GM18909 (cell line): ENCODE measurements at regions not wholly inside any gene's neighbourhood (a gene's known extent, or its start where the extent isn't known, plus 50 kb on each side); places are given as distances from the start of the nearest gene placed in this dataset.

Source experiments
- ATAC-seq: cut with Tn5 transposase; IDR thresholded peaks from one replicate; pipeline ENCODE4 v1.9.1; 2021; ENCODE audit warnings: mild to moderate bottlenecking; ENCODE audit not compliant: unreplicated experiment, poor library complexity

DNA sequence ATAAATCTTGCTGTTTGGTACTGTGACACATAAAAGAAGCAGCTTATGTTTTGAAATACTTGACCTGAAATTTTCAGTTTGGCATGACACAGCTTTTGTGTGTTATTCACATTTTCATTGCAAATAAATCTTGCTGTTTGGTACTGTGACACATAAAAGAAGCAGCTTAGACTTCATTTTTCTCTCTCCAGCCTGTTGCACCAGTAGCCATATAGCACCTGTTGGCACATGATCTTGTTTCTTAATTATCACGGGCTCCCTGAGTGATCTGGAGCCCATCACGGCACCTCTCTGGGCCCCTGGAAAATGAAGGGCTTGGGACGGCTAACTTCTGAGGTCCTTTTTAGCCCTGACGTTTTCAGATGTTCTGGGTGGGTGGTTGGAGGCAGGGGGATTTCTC lies 77.4 kb upstream of the SLCO3A1 start:
- ATAC-seq: no peak

DNA sequence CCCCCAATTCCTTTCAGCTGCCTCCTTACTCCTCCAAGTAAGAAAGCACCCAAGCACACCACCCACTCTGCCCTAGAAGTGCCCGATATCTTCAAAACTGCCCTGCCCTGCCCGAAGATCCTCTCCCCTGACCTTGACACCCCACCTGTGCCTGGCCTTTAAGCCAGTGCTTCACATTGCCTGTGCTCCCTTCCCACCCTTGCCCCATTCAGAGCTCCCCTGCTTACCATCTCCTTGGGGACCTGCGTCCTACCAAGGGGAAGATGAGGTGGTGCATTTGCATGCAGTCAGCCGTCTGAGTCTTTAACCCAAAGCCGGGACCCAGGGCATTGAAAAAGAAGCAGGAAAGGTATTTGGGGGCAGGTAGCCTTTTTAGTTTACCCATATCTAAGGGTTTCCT lies 73.5 kb upstream of the SLCO3A1 start:
- ATAC-seq: no peak

DNA sequence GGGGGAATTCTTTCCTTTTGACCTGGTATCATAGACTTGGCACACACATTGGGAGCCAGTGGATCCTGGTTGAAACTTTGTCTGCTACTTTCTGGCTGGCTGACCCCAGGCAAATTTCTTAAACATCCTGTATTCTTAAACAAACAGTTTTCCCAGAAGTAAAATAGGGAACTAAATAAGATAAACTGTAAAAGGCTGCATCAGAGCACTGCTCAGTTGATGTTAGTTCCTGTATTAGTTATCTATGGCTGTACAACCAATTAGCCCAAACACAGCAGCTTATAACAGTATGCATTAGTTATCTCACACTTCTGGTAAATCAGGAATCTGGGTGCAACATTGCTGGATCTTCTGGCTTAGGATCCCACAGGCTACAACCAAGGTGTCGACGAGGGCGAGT lies 73.1 kb upstream of the SLCO3A1 start:
- ATAC-seq: no peak

DNA sequence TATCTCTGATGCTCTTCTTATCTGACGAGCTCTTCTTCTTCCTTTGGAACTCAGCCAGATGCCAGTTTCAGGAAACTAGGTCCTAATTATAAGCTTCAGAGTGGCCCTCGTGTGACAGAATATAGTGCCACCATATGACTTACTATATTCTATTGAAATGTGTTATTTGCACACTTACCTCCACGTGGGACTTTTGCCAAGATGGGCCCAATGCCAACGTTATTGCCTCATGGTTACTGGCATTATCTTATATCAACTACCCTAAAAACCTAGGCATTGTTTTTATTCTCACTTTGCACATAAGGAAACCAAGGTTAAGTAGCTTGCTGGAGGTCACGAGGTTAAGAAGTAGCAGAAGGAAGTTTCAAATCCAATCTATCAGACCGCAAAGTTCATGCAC lies 71.3 kb upstream of the SLCO3A1 start:
- ATAC-seq: no peak

DNA sequence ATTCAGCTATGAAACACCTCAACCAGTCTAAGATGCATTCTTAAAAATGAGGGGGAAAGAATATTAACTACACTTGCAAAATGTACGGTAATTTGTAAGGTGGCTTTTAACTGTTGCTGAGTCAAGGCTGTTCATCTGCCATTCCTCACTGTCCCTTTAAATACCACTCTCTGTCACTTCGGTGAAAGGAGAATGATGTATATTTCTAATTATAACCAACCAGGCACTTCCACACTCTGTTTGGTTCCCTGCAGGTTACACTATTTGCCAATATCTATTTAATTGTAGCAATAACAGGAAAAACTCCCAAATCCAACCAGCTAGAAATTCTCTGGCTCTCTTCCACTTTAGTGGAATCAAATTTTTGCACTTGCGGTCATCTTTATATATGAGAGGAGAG lies 70.5 kb upstream of the SLCO3A1 start:
- no peak for ATAC-seq

DNA sequence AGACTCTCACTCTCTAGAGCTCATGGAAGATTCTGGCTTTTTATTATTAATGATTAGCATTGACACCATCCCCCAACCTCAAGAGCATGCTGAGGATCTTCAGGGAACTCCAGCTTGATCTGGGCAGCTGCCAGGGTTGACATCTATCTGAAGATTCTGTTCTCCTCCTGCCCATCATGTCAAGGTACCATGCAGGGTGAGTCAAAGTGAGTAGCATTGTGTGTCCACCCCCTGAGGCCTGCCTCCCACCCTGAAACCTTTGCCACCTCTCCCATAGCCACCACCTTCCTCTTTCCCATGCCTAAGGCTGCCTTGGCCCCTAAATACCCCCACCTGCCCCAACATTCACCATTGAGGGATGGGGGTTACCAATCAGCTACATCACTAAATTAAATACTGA lies 70.1 kb upstream of the SLCO3A1 start:
- ATAC-seq: no peak

DNA sequence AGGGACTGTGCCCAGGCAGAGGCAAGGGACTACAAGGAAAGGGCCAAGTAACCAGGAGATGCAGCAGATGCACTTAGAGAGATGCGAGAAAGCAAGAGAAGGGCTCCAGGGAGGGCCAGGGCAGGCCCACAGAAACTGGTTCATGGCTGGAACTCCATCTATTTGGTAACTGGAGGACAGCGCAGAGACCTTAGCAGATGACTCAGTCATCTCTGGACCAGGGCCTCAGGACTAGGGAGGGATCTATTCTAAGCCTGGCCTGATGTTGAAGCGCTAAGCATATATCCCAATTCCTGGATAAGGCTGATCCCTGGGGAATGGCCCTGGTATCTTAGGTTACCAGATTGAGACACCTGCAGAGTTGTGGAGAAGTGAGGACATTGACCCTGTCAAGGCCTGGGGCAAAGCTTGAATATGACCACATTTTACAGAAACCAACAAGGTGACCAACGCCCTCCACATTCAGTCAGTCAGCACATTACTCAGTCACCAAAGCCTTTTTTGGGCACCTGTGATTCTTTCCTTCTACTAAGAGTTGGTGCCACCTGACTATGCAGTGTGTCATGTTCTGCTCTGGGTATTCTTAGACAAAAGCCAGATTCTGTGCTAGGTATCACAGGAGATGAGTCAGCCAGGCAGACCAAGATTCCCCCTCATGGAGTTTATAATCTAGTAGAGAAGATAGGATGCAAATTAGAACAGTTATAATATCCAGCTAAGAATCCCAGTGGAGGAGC lies 68.4 kb upstream of the SLCO3A1 start:
- ATAC-seq: no peak

DNA sequence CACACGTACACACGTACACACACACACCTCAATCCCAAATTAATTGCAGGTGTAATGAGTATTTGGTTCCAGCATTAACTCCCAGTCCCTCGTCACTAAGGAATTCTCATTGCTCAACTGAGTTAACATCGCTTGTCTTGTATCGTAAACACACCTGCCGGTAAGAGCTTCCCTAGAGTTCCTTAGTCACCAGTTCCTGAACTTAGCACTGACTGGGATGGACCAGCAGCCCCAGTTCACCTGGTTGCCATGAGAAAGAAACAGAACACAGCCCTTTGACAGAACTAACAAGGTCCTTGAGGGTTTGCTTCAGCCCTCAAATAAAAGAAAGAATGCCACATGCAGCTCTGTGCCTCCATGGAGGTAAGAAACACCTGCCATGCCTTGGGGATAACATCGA lies 66.3 kb upstream of the SLCO3A1 start:
- no peak for ATAC-seq

DNA sequence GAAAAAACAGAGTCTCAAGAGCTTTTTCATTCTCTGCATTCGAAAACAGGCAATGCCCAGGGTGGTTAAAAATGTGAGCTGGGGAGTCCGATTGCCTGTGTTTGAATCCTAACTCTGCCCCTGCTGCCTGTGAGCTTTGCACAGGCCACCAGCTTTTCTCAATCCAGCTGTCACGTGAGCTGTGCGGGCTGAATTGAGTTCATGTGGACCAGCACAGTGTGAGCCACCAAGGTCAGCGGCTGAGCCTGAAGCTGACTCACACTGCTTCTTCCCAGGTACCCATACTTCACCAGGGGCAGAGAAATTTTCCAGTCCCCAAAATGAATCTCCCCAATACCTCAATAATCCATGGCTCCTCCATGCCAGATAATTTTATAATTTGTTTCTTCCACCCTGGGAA lies 64.4 kb upstream of the SLCO3A1 start:
- no peak for ATAC-seq

DNA sequence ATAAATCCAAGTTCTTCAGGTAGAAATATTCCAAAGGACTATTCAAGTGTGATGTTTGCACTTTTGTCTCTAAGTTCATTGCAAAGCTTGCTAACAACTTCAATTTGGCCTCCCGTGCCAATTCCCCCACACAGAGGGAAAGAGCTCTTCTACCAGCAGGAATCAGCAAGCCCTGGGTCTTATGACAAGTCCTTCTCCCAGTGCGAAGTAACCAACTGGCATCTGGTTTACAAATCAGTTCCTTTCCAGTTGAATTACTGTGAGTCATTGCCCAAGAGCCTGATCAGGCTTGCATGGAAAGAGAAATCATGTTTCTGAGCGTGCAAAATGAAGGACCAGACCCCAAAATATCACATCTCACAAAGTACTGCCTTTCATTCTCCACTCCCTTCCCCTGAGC lies 62.7 kb upstream of the SLCO3A1 start:
- ATAC-seq: no peak

DNA sequence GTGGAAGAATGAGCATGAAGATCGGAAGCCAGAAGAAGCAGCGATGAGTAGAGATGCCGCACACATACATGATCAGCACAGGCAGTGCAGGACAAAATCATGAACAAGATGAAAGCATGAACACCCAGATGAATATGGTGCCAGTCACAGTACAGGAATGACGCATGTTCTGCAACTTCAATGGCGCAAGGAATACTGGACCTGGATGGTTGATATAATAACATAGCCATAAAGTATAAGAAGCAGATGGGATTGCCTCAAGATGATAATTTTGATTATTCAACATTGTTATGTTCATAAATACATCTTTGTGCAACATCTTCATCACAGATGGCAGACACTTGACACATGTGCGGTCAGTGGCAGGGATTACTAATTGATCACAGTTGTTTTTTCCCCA lies 59.7 kb upstream of the SLCO3A1 start:
- no peak for ATAC-seq

DNA sequence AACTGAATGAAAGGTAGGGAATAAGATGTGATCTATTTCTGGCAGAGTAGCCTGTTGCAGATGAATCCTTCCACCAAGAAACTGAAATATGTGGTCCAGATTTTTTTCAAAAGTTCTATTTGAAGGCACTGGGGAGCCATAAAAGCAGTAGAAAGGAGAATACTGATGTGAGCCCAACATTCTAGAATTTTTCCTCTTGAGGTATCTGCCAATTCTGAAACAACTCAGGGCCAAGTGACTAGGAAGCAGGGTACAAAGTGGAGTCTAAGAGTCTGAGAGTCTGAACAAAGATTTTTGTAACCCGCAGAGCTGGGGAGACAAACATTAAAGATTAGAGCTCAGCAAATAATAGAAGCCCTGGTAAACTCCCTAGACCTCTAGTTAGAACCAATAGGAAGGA lies 58.3 kb upstream of the SLCO3A1 start:
- ATAC-seq: no peak

DNA sequence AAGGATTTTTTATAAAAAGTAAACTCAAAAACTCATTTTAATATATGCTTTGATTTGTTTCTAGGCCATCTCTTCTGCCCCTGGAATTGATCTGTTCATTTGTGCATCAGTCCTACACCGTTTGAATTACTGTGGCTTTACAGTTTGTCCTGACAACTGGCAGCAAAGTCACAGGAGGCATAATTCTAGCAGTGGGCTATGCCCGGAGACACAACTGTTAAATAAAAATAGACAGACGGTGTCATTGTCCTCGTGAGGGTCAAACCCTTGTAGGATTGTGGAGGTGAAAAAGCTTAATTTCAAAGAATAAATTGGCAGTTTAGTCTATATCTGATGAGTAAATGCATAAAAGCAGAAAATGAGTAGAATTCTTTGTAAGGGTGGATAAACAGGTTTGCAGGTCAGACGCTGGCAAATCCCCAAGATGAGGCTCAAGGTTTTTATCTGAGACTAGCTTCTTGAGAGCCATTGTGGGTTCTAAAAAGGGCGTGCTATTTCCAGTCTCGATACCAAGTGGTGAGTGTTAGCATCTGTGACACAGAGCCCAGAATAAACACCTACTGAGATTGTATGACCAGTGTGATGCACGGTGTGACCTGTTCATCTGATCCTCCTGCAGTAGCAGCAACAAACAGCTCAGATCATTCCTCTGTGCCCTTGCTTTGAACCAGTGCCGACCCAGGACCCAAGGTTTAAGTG lies 51.5 kb upstream of the SLCO3A1 start:
- ATAC-seq: no peak

DNA sequence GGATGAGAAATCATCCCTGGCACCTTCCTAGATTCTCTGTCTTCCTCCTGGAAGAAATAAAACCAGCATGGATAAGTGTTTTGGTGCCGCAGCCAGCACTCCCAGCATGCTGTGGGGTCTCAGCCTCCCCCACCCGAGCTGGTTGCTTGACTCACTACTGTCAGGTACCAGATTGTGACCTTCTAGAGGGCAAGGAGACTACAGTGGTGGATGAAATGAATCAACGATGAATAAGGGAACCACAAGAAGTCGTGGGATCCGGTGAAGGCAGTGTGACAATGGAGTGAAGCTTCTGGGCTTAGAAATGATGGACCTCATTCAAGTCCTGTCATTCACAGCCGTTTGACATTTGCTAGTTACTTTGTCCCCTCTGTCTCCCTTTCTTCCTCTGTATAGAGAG lies 50.2 kb upstream of the SLCO3A1 start:
- ATAC-seq: no peak
